PC-9 (cell line): ENCODE measurements at regions not wholly inside any gene's neighbourhood (a gene's known extent, or its start where the extent isn't known, plus 50 kb on each side); places are given as distances from the start of the nearest gene placed in this dataset.

Experiments
- BruUV-seq: library from RNA; stranded (reverse); fragments of 400-500 nt; replicated peaks from 2 replicates; lab custom pipeline; 2021; lab: Mats Ljungman, UMichigan
- CTCF ChIA-PET: fragments of 300-600 bp; sonication (Branson Sonifier 250); formaldehyde crosslinking; loops from one replicate; lab custom pipeline; 2022; ENCODE audit warnings: antibody characterized with exemption; lab: Charles Lee
- POLR2A ChIA-PET: fragments of 300-600 bp; sonication (Branson Sonifier 250); formaldehyde crosslinking; loops from one replicate; lab custom pipeline; 2022; ENCODE audit warnings: antibody characterized with exemption; ENCODE audit not compliant: unreplicated experiment; lab: Charles Lee
- DNase-seq, 2 experiments: peaks; one replicate each; pipeline versions ENCODE4 v3.0.0 to v3.0.0-alpha.2; 2015 to 2022; ENCODE audit warnings: mixed read lengths in 1 of 2
- H2AFZ ChIP-seq: fragments of 200-600 bp; sonication (generic); 2 replicates; pipeline ENCODE4 v1.8.1; 2017; ENCODE audit warnings: antibody characterized with exemption
- H3F3A ChIP-seq: fragments of 200-600 bp; sonication (generic); 2 replicates; pipeline ENCODE4 v1.8.1; 2017; ENCODE audit warnings: antibody characterized with exemption, mild to moderate bottlenecking, low read depth; ENCODE audit not compliant: insufficient read depth
- H3K27ac ChIP-seq: fragments of 200-600 bp; sonication (generic); 2 replicates; pipeline ENCODE4 v1.6.1; 2016; ENCODE audit warnings: mixed run types
- H3K27me3 ChIP-seq: fragments of 200-600 bp; sonication (generic); 2 replicates; pipeline ENCODE4 v1.6.1; 2016; ENCODE audit warnings: low read depth, mixed run types; ENCODE audit not compliant: insufficient read depth
- H3K36me3 ChIP-seq: fragments of 200-600 bp; sonication (generic); 2 replicates; pipeline ENCODE4 v1.6.1; 2016; ENCODE audit warnings: low read depth, mixed run types
- H3K4me1 ChIP-seq: fragments of 200-600 bp; sonication (generic); replicated peaks from 2 replicates; pipeline ENCODE4 v1.6.1; 2016; ENCODE audit warnings: mixed run types; ENCODE audit not compliant: insufficient read depth
- H3K4me2 ChIP-seq: fragments of 200-600 bp; sonication (generic); 2 replicates; pipeline ENCODE4 v1.6.1; 2017; ENCODE audit warnings: mixed run types
- H3K4me3 ChIP-seq: fragments of 200-600 bp; sonication (generic); 2 replicates; pipeline ENCODE4 v1.6.1; 2016; ENCODE audit warnings: mixed run types
- H3K79me2 ChIP-seq: fragments of 200-600 bp; sonication (generic); 2 replicates; pipeline ENCODE4 v1.6.1; 2017; ENCODE audit warnings: low read depth, mixed run types
- H3K9me2 ChIP-seq: fragments of 200-600 bp; sonication (generic); 2 replicates; pipeline ENCODE4 v1.8.1; 2017; ENCODE audit warnings: mild to moderate bottlenecking; ENCODE audit not compliant: insufficient read depth
- H3K9me3 ChIP-seq: fragments of 200-600 bp; sonication (generic); 2 replicates; pipeline ENCODE4 v1.8.1; 2016; ENCODE audit warnings: low read depth; ENCODE audit not compliant: insufficient read depth
- H4K20me1 ChIP-seq: fragments of 200-600 bp; sonication (generic); 2 replicates; pipeline ENCODE4 v1.8.1; 2017; ENCODE audit not compliant: insufficient read depth
- EZH2 ChIP-seq: fragments of 200-600 bp; sonication (generic); IDR thresholded peaks from 2 replicates; pipeline ENCODE4 v1.8.0; 2017; ENCODE audit warnings: antibody characterized with exemption, low read depth
- intact Hi-C: fragments of 100-400 bp; cut with micrococcal nuclease; formaldehyde crosslinking; loops from one replicate; pipeline ENCODE4 v1.10.0; 2022; ENCODE audit not compliant: unreplicated experiment
- TF ChIP-seq, protein P1 (sequence below): fragments of 200-600 bp; sonication (generic); conservative IDR thresholded peaks from 2 replicates; pipeline ENCODE4 v1.6.1; 2017; ENCODE audit warnings: mixed run types, antibody characterized with exemption, mild to moderate bottlenecking, moderate library complexity

DNA sequence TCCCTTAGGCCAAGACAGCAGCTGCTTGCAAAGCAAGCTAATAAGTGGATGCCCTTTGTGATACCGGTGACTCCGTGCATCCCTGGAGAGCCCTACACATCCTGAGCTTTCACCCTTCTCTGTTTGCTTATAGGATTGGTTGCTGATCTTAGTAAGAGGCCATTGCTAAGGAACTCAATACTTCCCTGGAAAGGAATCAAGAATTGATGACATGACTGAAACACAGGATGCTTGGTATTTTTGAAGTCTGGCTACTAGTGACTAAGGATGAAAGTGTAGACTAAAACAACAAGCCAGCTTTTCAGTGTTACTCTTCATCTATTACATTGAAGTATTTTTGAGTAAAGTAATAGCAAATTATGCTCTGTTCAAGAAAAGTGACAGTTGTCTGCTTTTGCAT is 123.0 kb upstream of the SERPINE2 start:
- Histone ChIP-seq H3K79me2 (no peaks in the 10 kb centered on the region), H3K9me2 (no peaks in the 10 kb centered on the region), H3K27ac (no peak overlapping the region), H3K27me3 (no peaks in the 10 kb centered on the region), H3K36me3 (no peaks in the 10 kb centered on the region), H3K9me3 (0 out of 2 replicates have a peak, but pooled peaks cover 6% of the 10 kb centered on the region), H4K20me1 (no peaks in the 10 kb centered on the region), H3K4me1 (peaks cover 11% of the 10 kb centered on the region), H3K4me2 (no peak overlapping the region), H3F3A (0 out of 2 replicates have a peak, but pooled peaks cover 9% of the 10 kb centered on the region), H2AFZ (no peak overlapping the region), H3K4me3 (no peak overlapping the region)
- CTCF ChIA-PET, result no interaction called here
- POLR2A ChIA-PET, result interaction anchor here (0.7 kb wide), 1 partner anchor 27 kb away, joined by 4 read pairs; no protein-coding TSS in a partner anchor
- DNase-seq, result no peak
- no TSS peak for BruUV-seq
- TF ChIP-seq EZH2, result no peak
- TF ChIP-seq, protein P1, sequence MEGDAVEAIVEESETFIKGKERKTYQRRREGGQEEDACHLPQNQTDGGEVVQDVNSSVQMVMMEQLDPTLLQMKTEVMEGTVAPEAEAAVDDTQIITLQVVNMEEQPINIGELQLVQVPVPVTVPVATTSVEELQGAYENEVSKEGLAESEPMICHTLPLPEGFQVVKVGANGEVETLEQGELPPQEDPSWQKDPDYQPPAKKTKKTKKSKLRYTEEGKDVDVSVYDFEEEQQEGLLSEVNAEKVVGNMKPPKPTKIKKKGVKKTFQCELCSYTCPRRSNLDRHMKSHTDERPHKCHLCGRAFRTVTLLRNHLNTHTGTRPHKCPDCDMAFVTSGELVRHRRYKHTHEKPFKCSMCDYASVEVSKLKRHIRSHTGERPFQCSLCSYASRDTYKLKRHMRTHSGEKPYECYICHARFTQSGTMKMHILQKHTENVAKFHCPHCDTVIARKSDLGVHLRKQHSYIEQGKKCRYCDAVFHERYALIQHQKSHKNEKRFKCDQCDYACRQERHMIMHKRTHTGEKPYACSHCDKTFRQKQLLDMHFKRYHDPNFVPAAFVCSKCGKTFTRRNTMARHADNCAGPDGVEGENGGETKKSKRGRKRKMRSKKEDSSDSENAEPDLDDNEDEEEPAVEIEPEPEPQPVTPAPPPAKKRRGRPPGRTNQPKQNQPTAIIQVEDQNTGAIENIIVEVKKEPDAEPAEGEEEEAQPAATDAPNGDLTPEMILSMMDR, result no peak
- intact Hi-C loops, result no loop called here

DNA sequence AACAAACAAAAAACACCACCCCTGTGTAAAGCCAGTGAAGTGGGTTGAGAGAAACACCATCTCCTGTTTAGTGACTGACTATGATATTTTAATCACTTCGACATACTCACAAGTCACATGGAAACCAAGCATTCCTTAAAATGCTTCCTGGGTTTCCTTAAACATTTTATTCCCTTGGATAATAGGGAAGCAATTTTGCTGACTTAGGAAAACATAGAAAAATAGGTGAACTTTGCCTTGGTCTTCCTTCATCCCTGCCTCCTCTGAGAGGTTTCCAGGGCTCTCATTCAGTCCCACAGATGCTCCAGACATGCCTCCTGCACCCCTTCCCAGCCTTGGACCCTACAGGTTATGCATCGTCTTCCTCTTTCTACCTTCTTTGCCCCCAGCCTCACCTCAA is 122.6 kb upstream of the SERPINE2 start:
- CTCF ChIA-PET, result interaction anchor here (0.6 kb wide), 1 partner anchor 169 kb away, joined by 3 read pairs; no protein-coding TSS in a partner anchor
- intact Hi-C loops, result no loop called here

DNA sequence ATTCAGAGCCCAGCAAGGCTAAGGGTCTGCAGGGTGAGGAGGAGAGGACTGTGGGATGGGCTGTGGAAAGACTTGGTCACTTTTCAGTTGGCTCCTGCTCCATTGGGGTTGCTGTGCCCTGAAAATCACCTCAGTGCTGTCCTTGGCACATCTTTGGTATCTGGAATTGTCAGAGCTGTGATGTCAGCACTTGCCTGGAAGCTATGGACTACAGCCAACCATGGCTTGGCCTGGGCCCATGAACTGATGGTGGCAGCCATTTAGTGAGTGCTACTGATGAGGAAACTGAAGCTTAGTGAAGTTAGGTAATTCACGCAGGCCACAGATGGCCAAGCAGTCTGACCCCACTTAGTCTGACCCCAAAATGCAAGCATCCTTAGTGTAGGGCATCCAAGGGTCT is 121.8 kb upstream of the SERPINE2 start:
- H3K9me2 ChIP-seq, result no peaks in the 10 kb centered on the region
- no peaks in the 10 kb centered on the region for H3K79me2 ChIP-seq
- peaks cover 11% of the 10 kb centered on the region for H3K4me1 ChIP-seq
- intact Hi-C loops, result no loop called here
- no peak for DNase-seq
- ChIA-PET POLR2A (no interaction called here), CTCF (interaction anchor here (0.6 kb wide), 1 partner anchor 168 kb away, joined by 3 read pairs; no protein-coding TSS in a partner anchor)
- H3K4me3 ChIP-seq, result no peak overlapping the region
- no peaks in the 10 kb centered on the region for H4K20me1 ChIP-seq
- no peak overlapping the region for H3K4me2 ChIP-seq
- H2AFZ ChIP-seq, result no peak overlapping the region
- BruUV-seq, result no TSS peak
- TF ChIP-seq EZH2, result no peak
- 0 out of 2 replicates have a peak, but pooled peaks cover 9% of the 10 kb centered on the region for H3F3A ChIP-seq
- no peaks in the 10 kb centered on the region for H3K36me3 ChIP-seq
- no peaks in the 10 kb centered on the region for H3K27me3 ChIP-seq
- 0 out of 2 replicates have a peak, but pooled peaks cover 6% of the 10 kb centered on the region for H3K9me3 ChIP-seq
- no peak overlapping the region for H3K27ac ChIP-seq

More for the DNA sequence above, 122.6 kb upstream of the SERPINE2 start:
- Histone ChIP-seq H3K9me3 (0 out of 2 replicates have a peak, but pooled peaks cover 6% of the 10 kb centered on the region), H3K27ac (no peak overlapping the region), H3K79me2 (no peaks in the 10 kb centered on the region), H3K4me3 (no peak overlapping the region), H4K20me1 (no peaks in the 10 kb centered on the region), H3K9me2 (no peaks in the 10 kb centered on the region), H3K4me2 (no peak overlapping the region), H3K4me1 (peaks cover 11% of the 10 kb centered on the region), H3K27me3 (no peaks in the 10 kb centered on the region), H3K36me3 (no peaks in the 10 kb centered on the region), H3F3A (0 out of 2 replicates have a peak, but pooled peaks cover 9% of the 10 kb centered on the region), H2AFZ (no peak overlapping the region)
- POLR2A ChIA-PET, result interaction anchor here (0.7 kb wide), 1 partner anchor 27 kb away, joined by 4 read pairs; no protein-coding TSS in a partner anchor
- no TSS peak for BruUV-seq
- no peak for TF ChIP-seq EZH2
- TF ChIP-seq, protein P1, result no peak
- no peak for DNase-seq
